Fibroblast of skin of scalp (primary cell): ENCODE measurements at regions not wholly inside any gene's neighbourhood (a gene's known extent, or its start where the extent isn't known, plus 50 kb on each side); places are given as distances from the start of the nearest gene placed in this dataset.
"Not testable (repeated sequence)": the region's sequence is repeated elsewhere in the genome, so short reads cannot be mapped to it uniquely, and the experiment has no call there.

Experiments used
- DNase-seq: peaks from one replicate; pipeline ENCODE4 v3.0.0-alpha.2; 2013

DNA sequence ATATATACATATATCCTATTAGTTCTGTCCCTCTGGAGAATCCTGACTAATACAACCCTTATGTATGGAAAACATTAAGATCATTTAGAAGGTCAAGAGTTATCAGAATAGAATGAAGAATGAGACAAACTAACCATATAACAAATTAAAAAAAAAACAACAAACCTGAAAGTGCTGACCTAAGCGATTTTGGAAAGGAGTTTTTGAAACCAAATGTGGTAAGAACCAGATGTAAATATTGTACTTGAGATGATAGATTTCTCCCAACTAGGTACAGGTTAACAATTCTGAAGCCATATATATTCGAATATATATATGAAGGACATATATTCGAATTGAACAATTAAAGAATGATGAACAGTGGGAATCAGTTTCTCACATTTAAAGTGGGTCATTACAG lies 917.8 kb upstream of the SLC39A10 start:
- no peak for DNase-seq

DNA sequence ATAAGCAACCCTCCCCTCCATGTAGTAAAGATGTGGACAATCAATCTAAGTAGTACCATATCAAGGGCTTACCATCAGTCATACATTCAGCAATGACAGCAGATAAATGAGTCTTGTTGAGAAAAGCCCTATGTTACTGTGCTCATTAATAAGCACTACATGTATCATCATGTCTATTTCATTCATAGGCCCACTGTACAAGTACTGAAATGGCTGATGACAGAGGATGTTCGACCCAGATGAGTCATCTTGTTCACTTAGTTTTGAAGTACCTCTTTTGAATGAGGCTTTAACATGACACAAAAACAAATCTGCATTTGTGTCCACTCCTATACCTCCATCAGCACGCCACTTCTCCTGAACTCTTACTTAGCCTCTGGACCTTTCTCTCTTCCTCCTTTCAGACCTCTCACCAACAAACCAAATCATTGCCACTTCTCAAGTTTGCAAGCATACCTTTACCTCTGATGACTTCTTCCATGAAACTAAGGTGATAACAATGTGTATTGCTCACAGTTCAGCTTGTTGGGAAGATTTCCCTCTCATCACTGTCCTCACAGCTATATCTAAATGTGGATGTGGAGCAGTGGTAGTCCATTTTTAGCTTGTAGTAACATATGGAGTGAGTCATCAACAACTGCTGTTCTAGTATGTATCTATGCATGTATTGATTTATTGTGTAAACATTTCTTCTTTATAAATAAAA lies 921.0 kb upstream of the SLC39A10 start:
- peak; percentile 8 for DNase-seq

DNA sequence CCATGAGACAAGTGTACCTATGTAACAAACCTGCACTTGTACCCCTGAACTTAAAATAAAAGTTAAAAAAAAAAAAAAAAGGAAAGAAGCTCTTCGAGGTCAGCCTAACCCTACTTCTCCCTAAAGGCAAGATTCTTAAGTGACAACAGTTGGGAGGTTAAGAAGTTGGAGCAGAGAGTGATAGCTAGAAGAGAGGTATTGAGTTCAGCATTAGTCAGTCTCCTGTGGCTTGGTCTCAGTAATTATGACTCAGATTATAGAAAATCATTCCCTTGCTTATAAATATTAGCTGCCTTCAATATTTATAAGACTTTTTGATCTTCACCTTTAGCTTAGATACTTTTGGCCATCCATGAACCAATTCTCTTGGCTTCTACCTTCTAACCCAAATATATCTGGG lies 926.8 kb upstream of the SLC39A10 start:
- DNase-seq = no peak

DNA sequence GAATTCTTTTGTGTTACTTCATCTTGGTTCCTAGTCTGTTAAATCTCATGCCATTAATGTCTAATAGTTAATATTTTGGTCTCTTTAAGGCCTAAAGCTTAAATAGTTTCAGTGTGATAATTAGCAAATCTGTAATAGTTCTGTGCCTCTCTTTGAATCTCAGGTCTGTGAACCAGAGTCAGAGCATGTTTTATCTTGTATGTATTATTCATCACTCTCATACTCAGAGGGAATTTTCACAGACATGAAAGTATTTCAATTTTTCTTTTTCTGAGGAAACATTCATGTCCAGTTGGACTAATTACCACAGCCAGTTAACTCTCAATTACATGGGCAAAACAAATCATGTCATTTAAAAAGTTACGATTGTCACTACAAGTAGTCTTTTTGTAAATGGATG lies 931.9 kb upstream of the SLC39A10 start:
- no peak for DNase-seq

DNA sequence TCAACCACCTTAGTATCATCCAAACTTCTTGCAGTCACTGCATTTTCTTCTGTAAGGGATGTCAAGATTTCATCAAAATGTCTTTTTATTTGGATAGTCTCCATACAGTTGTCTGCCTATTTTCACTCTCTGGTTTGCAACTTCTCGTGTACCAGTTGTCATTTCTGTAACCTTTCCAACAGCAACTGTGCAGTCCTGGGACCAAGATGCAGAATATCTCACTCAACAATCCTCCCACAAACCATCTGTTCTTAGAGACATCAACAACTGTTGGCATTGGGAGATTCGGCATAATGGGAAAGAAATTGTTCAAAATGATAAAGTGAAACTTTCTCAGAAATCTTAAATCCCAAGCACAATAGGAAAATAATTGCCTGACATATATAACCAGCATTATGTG lies 933.6 kb upstream of the SLC39A10 start:
- no peak for DNase-seq

DNA sequence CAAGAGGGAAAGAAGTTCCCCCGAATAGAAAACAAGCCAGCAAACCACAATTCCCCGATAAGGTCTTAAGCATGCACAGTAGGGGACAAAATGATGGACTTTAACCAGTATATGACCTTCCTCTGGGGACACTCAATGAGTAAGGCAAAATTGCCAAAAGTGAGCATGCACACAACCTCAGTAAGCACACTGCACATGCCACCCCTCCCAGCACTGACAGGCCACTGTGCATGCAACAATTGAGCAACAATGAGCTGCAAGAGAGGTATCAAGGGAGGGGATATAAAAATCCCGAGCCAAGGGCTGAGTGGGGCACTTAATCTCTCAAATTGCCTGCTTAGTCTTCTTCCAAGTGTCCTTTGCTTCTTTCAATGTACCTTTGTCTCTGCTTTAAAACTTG lies 935.8 kb upstream of the SLC39A10 start:
- no peak for DNase-seq

DNA sequence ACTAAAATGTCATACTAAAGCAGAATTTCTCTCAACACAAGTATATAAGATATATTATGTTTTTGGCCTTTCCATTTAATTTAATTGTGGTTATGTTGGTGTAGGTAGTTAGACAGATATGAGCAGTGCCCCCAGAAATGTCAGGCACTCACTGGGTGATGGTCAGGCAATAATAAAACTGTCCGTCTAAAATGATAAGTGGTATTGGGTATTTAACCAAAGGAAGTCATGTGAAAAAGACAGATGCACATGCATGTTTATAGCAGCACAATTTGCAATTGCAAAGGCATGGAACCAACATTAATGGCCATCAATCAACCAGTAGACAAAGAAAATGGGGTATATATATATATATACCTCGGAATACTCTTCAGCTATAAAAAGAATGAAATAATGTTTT lies 936.6 kb upstream of the SLC39A10 start:
- no peak for DNase-seq

DNA sequence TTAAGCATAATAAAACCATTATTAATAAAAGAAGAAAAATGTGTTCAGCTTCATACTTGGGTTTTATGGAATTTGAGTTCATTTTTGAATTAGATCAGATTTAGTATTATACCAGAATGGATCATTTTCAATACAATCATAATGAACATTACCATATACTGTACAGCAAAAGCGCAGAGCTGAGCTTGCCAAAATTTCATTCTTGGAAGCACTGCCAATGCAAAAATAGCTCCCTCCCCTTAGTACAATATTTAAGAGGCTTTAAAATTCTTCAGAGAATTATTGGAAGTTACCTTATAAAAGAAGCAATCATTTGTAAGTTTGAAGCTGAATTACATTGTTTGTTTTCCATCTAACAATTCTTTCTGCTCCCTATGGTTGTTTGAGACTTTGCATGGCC lies 938.1 kb upstream of the SLC39A10 start:
- no peak for DNase-seq

DNA sequence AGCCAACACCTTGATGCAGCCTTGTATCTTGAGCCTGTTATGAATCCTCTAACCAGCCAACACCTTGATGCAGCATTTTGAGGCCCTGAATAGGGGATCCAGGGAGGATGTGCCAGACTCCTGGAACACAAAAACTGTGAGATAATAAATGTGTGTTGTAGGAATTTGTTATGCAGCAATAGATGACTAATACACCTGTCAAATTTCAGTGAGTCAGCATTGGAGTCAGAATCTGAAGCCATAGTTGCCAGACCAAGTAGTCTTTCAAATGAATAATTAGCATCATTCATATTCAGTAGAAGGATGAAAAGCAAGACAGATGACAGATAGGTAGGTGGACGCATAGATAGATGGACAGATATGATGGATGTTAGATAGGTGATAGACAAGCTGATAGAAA lies 942.5 kb upstream of the SLC39A10 start:
- DNase-seq = no peak

DNA sequence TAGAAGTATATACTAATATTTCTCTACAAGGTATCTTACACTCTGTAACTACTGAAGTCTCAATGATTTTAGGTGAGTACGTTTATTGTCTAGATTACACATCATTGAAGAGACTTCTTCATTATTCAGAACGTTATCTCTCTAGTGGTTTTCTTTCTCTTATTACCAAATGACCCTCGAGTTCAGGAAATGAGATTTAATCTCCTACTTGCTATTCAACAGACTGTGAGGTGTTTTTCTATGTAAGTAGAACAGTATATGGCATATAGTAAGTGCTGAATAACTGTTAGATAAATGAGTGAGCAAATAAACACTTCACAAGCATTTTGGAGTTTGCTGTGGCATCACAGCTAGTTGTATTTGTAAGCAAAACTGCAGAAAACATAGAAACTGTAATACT lies 947.2 kb upstream of the SLC39A10 start:
- no peak for DNase-seq

DNA sequence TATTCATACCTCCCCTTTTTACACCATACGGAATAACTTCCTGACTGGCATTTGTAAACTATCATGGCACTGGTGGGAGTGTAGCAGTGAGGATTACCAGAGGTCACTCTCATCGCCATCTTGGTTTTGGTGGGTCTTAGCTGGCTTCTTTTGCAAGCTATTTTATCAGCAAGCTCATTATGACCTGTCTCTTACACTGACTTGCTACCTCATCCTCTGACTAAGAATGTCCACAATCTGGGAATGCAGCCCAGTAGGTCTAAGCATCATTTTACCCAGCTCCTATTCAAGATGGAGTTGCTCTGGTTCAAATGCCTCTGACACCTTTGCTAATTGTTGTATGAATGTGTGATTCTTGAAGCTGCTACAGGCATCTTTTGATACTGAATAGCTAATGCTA lies 950.8 kb upstream of the SLC39A10 start:
- no peak for DNase-seq

DNA sequence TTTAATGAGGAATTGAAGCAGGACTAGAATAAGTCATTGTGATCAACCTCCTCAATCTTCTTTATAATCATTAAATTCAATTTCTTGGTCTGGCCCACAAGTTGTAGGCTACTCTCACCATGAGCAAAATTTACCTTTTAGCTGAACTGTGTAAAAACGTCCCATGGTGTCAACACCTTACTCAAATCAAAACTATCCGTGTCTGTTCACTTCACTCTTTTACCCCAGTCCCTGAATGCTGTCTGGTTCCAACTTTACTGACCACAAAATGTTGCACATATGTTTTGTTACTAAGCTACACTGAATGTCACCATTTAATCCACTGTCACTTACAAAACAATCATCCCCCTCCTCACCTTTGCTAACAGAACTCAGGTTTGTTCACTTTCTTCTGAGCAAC lies 951.6 kb upstream of the SLC39A10 start:
- no peak for DNase-seq

DNA sequence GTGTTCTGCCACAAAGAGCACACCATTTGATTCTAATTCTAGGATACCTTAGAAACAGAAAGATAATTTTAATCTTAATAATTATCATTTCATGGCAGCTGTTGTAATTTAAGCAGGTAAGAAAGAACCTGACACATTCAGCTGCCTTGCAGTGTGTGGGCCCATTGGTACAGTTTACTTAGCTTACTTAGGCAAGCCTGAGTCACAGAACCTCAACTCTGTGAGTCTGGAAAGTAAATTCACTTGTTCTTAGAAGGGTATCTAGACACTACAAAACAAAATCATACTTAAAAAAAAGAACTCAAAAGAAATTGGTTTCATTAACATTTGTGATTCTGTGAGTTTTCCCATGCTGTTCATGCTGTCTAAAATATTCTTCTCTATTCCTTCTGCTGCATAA lies 956.3 kb upstream of the SLC39A10 start:
- no peak for DNase-seq

DNA sequence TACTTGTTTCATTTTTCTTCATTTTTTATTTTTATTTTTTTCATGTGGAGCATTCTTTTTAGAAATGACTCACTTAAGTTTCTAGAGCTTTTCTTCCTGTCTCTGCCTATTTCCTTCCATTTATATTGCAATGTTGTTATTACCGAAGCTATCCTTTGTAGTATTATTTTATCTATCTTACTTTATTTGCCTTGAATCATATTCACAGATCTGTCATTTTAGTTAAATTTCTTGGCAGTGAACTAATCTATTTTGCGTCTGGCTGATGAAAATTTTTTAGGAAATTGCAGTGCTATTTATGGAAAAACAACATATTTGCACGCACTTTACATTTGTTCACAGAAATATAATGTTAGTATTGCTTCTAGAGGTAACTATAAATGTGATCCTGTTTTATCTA lies 956.9 kb upstream of the SLC39A10 start:
- no peak for DNase-seq

DNA sequence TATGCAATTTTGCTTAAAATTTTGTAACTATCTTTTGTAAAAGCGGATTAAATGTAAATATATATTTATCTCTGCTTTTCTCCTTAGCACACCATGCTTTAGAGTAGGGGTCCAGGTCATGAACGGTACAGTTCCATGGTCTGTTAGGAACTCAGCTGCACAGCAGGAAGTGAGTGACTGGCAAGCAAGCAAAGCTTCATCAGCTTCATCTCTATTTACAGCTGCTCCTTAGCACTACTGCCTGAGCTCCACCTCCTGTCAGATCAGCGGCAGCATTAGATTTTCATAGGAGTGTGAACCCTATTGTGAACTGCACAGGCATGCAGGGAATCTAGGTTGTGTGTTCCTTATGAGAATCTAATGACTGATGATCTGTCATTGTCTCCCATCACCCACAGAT lies 959.0 kb upstream of the SLC39A10 start:
- no peak for DNase-seq

DNA sequence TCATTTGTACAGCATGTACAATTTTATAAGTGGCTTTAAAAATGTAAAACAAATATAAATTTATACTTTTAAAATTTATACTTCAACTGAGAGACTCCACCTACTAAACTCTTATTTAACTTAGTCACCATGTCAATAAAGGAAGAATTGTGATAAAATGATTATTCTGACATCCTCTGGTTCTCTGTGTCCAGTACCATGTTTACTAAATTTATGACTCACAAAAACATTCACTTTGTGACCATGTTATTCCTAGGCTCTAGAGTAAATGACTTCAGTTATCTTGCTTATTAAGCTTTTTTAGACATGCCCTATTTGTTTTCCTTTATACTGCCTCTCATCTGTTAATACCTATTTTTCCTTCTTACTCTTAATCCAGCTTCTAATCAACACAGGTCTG lies 959.6 kb upstream of the SLC39A10 start:
- DNase-seq = no peak

DNA sequence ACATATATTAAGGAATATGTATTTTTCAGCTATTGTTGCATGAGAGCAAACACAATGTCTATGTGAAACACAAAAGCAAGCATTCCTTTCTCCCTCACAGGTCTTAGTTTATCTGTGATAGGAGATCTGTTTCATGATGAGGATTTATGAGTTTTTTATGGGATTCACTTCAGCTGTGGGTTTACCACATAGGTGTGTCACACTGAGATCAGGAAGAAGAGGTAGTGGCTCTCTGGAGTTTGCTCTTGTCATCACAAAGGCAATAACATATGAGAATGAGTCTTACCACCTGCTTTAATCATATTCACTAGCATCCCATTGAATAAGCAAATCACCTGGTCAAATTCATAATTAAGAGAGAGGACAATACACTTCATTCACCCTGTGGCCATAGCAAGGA lies 960.3 kb upstream of the SLC39A10 start:
- DNase-seq = no peak

DNA sequence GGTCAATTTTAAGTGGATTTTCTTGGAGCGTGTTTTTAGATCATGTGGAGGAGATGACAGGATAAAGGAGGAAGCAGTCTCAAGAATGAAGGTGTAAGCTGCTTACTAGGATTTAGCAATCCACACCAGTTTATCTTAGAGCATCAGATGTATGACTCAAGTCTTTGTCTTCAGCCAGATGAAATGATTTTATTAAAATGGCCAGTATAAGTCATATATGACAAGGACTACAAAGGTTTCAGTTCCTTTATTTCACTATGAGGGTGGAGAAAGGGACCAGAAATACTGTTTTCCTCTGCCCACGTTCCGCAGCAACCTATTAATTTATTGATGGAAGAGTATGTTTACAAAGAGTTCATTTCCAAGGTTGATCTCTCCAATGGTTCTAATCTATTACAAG lies 970.5 kb upstream of the SLC39A10 start:
- DNase-seq = no peak

DNA sequence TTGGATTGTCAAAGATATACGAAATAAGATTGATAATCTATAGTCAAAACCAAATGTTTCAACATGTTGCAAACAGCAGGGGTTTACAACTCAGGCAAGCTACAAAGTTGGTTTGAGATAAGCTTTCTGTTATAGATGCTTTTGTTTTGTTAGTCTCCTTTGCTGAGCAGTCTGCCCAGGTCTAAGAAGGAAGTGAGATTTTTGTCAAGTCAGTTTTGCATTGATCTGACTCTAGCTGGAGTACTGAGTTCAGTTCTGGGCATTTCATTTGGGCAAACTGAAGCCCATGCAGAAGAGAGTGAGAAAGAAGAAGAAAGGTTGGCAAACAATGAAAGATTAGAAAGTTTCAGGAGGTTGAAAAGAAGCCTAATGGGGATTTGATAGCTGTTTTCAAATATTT lies 983.0 kb upstream of the SLC39A10 start:
- no peak for DNase-seq

DNA sequence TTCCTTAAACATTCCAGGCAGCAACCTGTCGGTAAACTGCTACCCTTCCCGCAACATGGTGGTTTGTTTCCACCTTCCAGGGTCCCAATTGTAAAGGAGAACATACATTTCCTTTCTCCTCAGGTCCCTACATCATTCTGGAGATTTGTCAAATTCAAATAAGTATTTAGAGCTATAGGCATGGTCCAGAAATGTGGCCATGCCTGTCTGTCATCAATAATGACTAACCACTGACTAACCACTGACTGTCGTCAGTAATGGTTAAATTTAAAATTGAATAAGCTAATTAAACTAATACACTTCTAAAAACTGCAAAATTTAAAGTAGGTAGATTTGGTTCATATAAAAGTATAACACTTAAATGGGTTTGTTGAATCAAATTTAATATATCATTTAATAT lies 984.0 kb upstream of the SLC39A10 start:
- DNase-seq = no peak

DNA sequence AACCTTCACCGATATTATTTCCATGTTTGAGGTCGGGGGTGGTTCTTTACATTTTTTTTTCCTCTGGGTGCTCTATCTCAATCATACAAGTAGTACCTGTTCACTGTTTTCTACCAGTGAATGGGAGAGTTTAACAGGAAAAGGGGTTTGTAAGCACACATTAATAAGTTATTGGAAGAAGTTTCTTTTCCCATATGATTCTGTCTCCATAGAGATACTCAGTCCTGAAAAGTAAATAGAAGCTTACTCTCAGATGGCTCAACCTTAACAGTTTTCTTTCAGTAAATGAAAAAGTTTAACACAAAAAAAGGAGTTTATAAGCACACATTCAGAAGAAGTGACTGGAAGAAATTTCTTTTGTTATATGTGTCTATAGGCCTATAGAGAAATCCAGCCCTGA lies 995.6 kb upstream of the SLC39A10 start:
- no peak for DNase-seq

DNA sequence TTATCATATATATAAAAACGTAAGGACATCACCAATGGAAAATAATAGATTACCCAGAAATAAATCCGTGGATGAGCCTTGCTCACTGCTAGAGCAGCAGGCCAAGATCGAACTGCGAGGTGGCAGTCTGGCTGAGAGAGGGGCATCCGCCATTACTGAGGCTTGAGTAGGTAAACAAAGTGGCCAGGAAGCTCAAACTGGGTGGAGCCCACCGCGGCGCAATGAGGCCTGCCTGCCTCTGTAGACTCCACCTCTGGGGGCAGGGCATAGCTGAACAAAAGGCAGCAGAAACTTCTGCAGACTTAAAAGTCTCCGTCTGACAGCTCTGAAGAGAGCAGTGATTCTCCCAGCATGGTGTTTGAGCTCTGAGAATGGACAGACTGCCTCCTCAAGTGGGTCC lies 1018.0 kb upstream of the SLC39A10 start:
- not testable (repeated sequence) for DNase-seq

DNA sequence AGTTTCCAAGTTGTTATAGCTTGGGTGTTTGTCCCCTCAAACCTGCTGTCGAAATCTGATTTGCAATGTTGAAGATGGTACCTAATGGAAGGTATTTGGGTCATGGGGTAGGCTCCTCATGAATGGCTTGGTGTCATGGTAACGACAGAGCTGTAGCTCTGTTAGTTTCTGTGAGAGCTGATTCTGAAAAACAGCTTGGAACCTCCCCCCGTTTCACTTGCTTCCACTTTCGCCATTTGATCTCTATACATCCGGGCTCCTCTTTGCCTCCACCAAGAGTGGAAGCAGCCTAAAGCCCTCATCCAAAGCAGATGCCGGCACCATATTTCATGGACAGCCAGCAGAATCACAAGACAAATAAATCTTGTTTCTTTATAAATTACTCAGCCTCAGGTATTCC lies 1035.1 kb upstream of the SLC39A10 start:
- no peak for DNase-seq

DNA sequence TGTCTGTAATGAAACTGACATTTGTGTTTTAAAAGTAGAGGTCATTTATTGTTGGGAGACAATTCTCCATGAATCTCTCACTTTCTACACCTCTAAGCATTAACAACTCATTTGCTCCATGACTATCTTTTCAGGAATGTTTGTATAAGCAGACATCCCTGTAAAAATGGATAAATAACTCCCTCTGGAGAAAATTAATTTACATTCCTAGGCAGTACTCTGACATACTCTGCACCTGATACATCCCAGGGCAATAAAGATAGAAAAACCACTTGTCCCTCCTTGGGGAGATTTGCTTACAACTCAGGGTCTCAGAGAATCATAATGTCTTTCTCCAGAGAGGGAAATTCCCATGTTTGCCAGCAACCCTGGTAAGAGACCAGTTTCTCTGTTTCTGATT lies 1037.7 kb upstream of the SLC39A10 start:
- no peak for DNase-seq

DNA sequence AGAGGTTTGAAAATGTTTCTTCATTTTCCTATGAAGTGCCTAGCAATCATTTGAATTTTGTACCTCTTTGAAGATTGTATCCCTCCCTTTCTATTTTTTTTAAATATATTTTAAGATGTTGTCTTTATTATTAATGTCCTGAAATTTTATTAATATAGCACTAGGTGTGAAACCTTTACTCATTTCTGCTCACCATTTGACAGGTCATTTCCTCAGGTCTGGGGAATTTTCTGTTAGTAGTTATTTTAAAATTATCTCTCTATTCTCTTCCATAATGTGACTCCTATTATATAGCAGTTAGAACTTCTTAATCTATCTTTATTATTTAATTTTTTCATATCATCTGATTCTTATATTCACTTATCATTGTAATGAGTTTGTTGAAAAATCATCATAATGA lies 1038.6 kb upstream of the SLC39A10 start:
- DNase-seq = no peak

DNA sequence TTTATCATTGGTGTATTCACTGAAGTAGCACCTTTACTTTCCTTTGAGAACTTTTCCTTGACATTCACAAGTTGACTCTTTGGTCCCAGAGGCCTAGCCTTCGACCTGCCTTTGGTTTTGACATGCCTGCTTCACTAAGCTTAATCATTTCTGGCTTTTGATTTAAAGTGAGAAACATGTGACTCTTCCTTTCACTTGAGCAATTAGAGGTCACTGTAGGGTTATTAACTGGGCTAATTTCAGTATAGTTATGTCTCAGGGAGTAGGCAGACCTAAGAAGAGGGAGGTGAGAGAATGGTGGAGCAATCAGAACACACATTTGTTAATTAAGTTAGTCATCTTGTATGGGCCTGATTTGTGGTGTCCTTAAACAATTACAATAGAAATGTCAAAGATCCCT lies 1040.7 kb upstream of the SLC39A10 start:
- no peak for DNase-seq
